ENCODE measurements at regions not wholly inside any gene's neighbourhood (a gene's known extent, or its start where the extent isn't known, plus 50 kb on each side); places are given as distances from the start of the nearest gene placed in this dataset.

DNA sequence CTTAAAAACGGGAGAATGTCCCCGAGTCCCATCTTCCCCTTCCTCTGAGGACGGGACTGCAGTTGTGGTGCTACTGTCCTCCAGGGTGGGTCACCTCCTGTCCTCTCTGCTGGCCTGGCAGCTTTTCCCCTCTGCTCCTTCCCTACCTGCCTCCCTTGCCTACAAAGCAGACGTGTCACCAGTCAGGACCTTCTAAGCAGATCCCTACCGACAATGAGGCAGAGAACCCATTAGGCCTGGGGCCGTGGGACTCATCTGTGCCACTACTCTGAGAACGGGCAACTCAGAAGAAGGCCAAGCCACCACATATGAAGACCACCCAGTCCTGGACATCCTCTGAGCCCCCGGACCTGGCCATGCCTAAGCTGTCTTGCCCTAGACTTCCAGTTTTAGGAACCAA, 103.0 kb upstream of the TEX51 start:
- no peak for DNase-seq

DNA sequence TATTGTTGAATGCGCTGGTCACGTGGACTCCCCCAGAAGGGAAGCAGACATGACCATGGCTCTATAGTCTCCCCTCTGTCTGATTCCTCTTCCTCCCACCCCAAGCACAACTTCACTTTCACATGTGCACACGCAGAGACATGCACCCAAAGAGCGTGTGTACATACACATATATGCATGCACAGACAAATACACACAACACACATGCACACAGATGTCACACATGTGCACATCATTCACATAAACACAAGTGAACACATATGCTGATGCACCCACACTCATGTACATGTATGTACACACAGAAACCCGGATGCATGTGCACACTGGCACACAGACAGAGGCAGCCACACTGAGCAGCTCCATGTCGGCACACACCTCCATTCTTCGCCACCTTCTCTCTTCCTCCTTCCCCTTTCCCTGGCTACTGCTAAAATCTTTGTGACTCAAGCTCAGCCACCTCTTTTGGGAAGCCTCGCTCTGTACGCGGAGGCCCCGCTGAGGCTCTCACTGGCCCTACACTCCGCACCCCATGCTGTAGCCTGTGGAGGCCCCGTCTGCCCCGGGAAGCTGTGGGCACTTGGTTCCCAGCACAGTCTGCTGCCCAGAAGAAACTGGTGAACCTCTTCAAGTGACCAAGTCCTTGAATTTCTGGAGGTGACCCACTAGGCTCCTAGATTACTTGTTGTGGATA, 101.6 kb upstream of the TEX51 start:
- no peak for DNase-seq

DNA sequence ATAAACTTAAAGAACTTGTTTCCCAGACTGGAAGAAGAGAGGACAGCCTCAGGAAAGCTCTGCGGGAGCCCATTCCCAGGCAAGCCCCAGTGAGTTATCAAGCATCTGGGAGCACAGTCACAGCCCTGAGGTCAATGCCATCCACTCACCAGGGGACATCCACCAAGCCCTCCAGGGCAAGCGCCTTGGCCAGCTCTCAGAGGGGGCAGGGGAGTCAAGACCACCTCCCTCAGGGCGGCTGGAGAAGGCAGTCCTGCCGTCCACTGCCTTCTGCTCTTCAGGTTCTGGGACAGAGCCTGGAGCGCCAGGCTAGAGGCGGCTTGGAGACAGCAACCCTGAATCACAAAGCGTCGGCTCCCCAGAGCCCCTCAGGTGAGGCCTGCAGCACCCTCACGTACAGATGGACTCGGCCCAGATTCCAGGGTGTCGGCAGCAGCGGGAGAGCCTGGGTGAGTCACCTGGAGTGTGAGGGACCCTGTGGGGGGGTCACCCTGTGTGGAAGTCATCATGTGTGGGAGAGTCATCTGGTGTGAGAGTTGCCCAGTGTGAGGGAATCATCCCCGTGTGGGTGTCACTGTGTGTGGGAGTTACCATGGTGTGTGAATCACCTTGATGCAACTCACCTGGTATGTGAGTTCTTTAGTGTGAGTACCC, 100.9 kb upstream of the TEX51 start:
- no peak for DNase-seq

- no peak for DNase-seq
These were observed 100.2 kb upstream of the TEX51 start for GRCh38 chr2:126798276-126799140.

GRCh38 chr2:126799301-126799700, 99.4 kb upstream of the TEX51 start:
- no peak for DNase-seq

- no peak for DNase-seq
These were observed 97.2 kb upstream of the TEX51 start for GRCh38 chr2:126801473-126801872.

DNA sequence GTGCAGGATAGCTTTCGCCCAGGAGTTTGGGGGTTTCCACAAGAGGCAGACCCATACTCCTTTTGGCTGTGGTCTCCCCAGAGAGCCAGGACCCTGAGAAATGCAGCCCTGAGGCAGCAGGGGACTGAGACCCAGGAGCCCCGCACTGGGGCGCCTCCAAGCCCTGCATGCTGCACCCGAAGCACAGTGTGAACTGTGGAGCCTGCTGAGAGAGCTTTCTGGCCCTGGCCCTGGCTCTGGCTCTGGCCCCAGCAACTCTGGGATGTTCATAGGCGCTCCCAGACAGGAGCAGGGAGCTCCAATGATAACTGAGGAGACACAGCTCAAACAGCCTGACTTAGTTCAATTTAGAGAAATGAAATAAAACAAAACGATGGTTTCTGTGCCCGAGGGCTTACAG, 96.4 kb upstream of the TEX51 start:
- no peak for DNase-seq

GRCh38 chr2:126802774-126803433, 95.8 kb upstream of the TEX51 start:
- DNase-seq, result no peak

DNA sequence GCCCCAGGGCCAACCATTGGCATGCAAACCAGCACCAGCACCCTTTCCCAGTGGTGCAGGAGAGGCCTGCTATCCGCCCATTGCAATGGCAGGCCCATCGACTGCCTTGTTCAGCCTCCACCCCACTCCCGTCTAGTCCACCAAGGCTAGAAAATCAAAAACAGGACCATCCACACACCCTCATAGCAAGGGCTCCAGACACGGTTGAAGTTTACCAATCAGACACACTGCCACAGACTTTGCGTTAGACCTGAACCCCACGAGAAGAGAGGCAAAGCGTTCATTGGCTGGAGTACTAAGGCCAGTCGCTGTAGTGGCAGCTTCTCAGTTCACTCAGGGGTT, 95.3 kb upstream of the TEX51 start:
- no peak for DNase-seq

DNA sequence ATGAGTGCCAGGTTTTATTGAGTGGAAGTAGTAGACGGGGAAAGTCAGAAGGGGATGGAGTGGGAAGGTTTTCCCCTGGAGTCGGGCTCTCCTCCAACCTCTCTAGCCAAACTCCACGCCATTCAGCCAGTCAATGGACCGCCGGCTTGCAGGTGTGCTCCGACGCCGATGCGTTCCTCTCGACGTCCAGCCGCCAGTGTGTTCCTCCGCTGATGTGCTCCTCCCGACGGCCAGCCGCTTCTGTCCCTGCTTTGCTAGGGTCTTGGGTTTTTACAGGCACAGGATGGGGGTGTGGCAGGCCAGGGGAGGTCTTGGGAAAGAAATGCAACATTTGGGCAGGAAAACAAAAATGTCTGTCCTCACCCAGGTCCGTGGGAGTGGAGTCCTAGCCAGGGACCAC, 94.3 kb upstream of the TEX51 start:
- no peak for DNase-seq

- no peak for DNase-seq
These were observed 89.8 kb upstream of the TEX51 start for GRCh38 chr2:126808929-126809328.

GRCh38 chr2:126809340-126809739, 89.3 kb upstream of the TEX51 start:
- DNase-seq, result no peak

GRCh38 chr2:126810001-126810400, 88.7 kb upstream of the TEX51 start:
- DNase-seq, result no peak

GRCh38 chr2:126811101-126811500, 87.6 kb upstream of the TEX51 start:
- no peak for DNase-seq

- no peak for DNase-seq
These were observed 81.5 kb upstream of the TEX51 start for GRCh38 chr2:126817172-126817571.

DNA sequence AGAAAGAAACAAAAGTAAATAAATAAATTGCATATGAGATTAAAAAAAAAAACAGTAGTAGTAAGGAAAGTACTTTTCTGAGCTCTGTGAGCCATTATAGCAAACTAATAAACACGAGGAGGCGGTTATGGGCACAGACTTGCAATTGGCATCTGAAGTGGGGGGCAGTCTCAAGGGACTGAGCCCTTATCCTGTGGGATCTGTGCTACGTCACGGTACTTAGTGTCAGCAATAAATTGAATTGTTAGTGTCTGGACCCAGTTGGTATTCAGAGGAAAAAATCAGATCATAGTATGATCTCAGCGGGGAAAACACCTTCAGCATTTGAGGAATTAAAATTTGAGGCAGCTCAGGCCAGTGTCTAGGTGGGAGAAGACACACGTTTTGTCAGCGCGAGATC, 76.6 kb upstream of the TEX51 start:
- DNase-seq, result no peak

- DNase-seq, result no peak
These were observed 75.8 kb upstream of the TEX51 start for GRCh38 chr2:126822921-126823320.

DNA sequence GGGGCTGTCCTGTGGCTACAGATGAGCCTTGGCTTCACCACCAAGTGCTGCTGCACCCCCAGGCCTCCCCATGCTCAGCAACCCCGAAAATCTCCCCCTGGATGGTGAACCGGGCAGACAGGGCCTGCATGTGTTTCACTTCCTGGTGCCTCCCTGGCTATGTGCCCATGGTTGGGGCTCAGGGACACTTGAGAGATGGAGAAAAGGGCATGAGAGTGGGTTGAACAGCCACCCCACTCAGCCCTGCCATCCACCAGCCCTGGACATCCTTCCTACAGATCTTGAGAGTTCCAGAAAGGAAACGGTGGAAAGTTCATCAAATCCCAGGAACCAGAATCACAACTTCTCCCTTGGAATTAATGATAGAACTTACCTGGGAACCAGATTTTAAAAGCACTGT, 74.7 kb upstream of the TEX51 start:
- no peak for DNase-seq

DNA sequence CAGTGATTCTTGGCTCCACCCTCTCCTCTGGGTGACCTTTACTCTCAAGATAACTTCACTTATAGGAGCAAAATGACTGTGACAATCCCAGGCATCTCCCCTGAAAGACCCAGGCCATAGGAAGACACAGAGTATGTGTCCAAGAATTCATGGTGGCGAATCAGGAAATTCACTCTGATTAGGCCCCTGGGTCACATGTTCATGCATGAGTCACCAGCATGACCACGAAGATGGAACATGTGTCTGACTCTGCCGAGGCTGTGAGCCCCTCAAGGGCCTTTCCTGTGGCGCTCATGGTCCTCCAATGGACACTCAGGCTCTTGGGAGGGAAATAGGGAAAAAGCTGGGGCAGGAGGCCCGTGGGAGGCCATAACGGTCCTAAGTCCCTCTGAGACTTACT, 74.0 kb upstream of the TEX51 start:
- DNase-seq, result no peak

DNA sequence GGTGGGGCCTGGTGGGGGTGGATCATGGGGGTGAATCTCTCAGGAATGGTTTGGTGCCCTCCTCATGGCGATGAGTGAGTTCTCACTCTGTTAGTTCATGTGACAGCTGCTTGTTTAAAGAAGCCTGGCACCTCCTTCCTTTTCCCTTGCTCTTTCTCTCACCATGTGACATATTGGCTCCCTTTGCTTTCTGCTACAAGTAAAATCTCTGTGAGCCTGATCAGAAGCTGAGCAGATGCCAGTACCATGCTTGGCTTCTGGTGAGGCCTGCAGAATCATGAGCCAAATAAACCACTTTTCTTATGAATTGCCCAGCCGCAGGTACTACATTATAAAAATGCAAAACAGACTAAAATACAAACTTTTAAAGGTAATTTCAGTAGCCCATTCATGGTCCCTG, 73.4 kb upstream of the TEX51 start:
- no peak for DNase-seq

DNA sequence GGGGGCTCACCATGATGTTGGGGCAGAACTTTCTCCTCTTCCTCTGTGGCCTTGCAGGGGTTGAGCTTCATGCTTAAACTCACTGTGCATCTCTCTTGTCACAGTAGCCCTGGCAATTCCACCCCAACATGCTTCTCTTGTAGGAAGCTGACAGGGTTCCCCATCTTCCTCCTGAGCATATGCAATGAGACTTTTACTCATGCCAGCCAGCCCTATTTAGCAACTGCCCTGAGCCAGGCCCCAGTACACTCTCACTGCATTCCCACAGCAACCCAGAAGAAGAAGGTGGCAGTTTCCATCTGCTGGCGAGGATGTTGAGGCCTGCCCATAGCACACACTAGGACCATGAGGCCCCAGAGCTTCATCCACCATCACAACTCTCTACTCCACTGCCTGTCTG, 72.2 kb upstream of the TEX51 start:
- DNase-seq, result no peak

GRCh38 chr2:126827371-126827770, 71.3 kb upstream of the TEX51 start:
- no peak for DNase-seq

DNA sequence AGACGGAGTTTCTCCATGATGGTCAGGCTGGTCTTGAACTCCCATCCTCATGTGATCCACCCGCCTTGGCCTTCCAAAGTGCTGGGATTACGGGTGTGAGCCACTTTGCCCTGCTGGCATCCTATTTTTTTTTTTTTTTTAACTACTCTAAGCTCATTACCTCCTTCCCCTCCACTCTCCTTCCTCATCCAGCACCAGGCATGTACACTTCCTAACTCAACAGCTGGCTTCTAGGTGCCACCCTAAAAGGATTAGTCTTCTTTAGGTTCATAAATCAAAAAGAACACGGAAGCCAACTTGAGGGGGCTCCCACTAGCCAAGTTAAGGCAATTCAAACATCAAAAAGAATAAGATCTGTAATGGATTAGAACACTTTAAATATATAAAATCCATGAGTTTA, 70.6 kb upstream of the TEX51 start:
- no peak for DNase-seq

GRCh38 chr2:126828491-126828890, 70.2 kb upstream of the TEX51 start:
- no peak for DNase-seq
